MM.1S (cell line): ENCODE measurements at regions not wholly inside any gene's neighbourhood (a gene's known extent, or its start where the extent isn't known, plus 50 kb on each side); places are given as distances from the start of the nearest gene placed in this dataset.

Experiments
- CTCF ChIP-seq: fragments of 300-600 bp; sonication (generic); IDR thresholded peaks from 2 replicates; pipeline ENCODE4 v1.5.1; 2016; ENCODE audit warnings: antibody characterized with exemption, low read length, mixed read lengths
- EZH2 ChIP-seq: fragments of 300-600 bp; sonication (generic); optimal IDR thresholded peaks from 2 replicates; pipeline ENCODE3; 2017; ENCODE audit warnings: low read depth, mild to moderate bottlenecking, antibody characterized with exemption, low read length, mixed read lengths

GRCh38 chr4:140213116-140213515 lies 59.1 kb upstream of the MAML3 start:
- TF ChIP-seq CTCF (no peak), EZH2 (no peak)
